ENCODE measurements at regions not wholly inside any gene's neighbourhood (a gene's known extent, or its start where the extent isn't known, plus 50 kb on each side); places are given as distances from the start of the nearest gene placed in this dataset.

DNA sequence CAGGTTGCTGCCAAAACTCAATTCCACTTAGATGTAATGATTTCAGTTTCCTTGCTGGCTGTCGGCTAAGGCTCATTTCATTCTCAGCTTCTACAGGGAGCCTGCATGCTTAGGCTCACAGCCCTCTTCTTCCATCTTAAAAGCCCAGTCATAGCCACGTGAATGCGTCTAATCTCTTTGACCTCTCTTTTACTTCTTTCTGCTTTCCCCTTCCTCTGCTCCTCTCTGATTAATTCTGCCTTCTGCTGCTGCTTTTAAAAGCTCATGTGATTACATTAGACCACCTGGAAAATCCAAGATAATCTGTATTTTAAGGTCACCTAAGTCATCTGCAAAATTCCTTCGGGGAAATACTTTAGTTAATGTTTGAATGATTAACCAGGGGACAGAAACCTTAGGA lies 812.8 kb upstream of the BRINP3 start:
- TF ChIP-seq, protein P1, sequence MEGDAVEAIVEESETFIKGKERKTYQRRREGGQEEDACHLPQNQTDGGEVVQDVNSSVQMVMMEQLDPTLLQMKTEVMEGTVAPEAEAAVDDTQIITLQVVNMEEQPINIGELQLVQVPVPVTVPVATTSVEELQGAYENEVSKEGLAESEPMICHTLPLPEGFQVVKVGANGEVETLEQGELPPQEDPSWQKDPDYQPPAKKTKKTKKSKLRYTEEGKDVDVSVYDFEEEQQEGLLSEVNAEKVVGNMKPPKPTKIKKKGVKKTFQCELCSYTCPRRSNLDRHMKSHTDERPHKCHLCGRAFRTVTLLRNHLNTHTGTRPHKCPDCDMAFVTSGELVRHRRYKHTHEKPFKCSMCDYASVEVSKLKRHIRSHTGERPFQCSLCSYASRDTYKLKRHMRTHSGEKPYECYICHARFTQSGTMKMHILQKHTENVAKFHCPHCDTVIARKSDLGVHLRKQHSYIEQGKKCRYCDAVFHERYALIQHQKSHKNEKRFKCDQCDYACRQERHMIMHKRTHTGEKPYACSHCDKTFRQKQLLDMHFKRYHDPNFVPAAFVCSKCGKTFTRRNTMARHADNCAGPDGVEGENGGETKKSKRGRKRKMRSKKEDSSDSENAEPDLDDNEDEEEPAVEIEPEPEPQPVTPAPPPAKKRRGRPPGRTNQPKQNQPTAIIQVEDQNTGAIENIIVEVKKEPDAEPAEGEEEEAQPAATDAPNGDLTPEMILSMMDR (IDR thresholded peaks at IDR 0.05): no peak
- TF ChIP-seq POLR2AphosphoS5 (IDR thresholded peaks at IDR 0.05; ENCODE audit: insufficient read depth in 1 of 2, low read depth in 1 of 2) (no peak), POLR2A (IDR thresholded peaks at IDR 0.05) (no peak)

All from vagina (tissue), 2 donors.